Right atrium auricular region (tissue), 2 donors: ENCODE measurements at regions not wholly inside any gene's neighbourhood (a gene's known extent, or its start where the extent isn't known, plus 50 kb on each side); places are given as distances from the start of the nearest gene placed in this dataset.
"Not testable (repeated sequence)": the region's sequence is repeated elsewhere in the genome, so short reads cannot be mapped to it uniquely, and the experiment has no call there.

ENCODE experiments used
- DNase-seq: peaks from one replicate; pipeline ENCODE4 v3.0.0-alpha.2; 2019; ENCODE audit warnings: low spot score
- H3K27ac ChIP-seq, 2 donors: fragments of 200-600 bp; sonication (generic); 1 replicate in 1 of 2; 2 replicates in 1 of 2; pipeline ENCODE4 v1.5.1; 2016 to 2019
- H3K27me3 ChIP-seq, 2 donors: fragments of 200-600 bp; sonication (generic); one replicate each; pipeline versions ENCODE4 v1.5.1 to v1.6.0; 2017 to 2019
- H3K36me3 ChIP-seq: fragments of 200-600 bp; sonication (generic); one replicate; pipeline ENCODE4 v1.5.1; 2016
- H3K4me1 ChIP-seq, 2 donors: fragments of 200-600 bp; sonication (generic); one replicate each; pipeline versions ENCODE4 v1.5.1 to v1.6.0; 2017 to 2019
- H3K4me3 ChIP-seq, 2 donors: fragments of 200-600 bp; sonication (generic); 1 replicate in 1 of 2; 2 replicates in 1 of 2; pipeline ENCODE4 v1.5.1; 2017 to 2019; ENCODE audit warnings: mild to moderate bottlenecking in 1 of 2, moderate library complexity in 1 of 2
- H3K9me3 ChIP-seq, 2 donors: fragments of 200-600 bp; sonication (generic); one replicate each; pipeline ENCODE4 v1.5.1; 2019
- CTCF ChIP-seq, 2 donors: fragments of 200-600 bp; sonication (generic); IDR thresholded peaks; one replicate each; pipeline ENCODE4 v1.5.1; 2019; ENCODE audit warnings: antibody characterized with exemption in 2 of 2

GRCh38 chr5:34465301-34465700, 190.8 kb upstream of the RAI14 start:
- peak; percentile 36 to 46 for TF ChIP-seq CTCF (IDR thresholded peaks at IDR 0.05)
- H3K27me3 ChIP-seq, H3K9me3 ChIP-seq, H3K36me3 ChIP-seq, H3K4me1 ChIP-seq, DNase-seq, H3K4me3 ChIP-seq, H3K27ac ChIP-seq: not testable (repeated sequence)

GRCh38 chr5:34466519-34467388, 189.4 kb upstream of the RAI14 start:
- H3K27me3 ChIP-seq, H3K9me3 ChIP-seq, H3K4me1 ChIP-seq, DNase-seq, H3K36me3 ChIP-seq, H3K4me3 ChIP-seq, H3K27ac ChIP-seq: not testable (repeated sequence)

GRCh38 chr5:34467436-34467835, 188.7 kb upstream of the RAI14 start:
- no peak for DNase-seq

GRCh38 chr5:34467984-34468383, 188.1 kb upstream of the RAI14 start:
- not testable (repeated sequence) for DNase-seq, H3K27me3 ChIP-seq

More at GRCh38 chr5:34467436-34467835, 188.7 kb upstream of the RAI14 start:
- H3K4me3 ChIP-seq: no peak overlapping the region
- no peaks in the 10 kb centered on the region for H3K27me3 ChIP-seq
- H3K4me1 ChIP-seq: no peaks in the 10 kb centered on the region
- no peak overlapping the region for H3K27ac ChIP-seq
- no peak for TF ChIP-seq CTCF (IDR thresholded peaks at IDR 0.05)
- H3K9me3 ChIP-seq: no peaks in the 10 kb centered on the region
- no peaks in the 10 kb centered on the region for H3K36me3 ChIP-seq

GRCh38 chr5:34469971-34470370, 186.2 kb upstream of the RAI14 start:
- Histone ChIP-seq H3K36me3 (no peaks in the 10 kb centered on the region), H3K4me3 (no peak overlapping the region), H3K4me1 (peaks cover 0 to 6% of the 10 kb centered on the region in 2 donors), H3K27ac (no peak overlapping the region), H3K27me3 (no peaks in the 10 kb centered on the region), H3K9me3 (no peaks in the 10 kb centered on the region)
- no peak for TF ChIP-seq CTCF (IDR thresholded peaks at IDR 0.05)
- DNase-seq: no peak

More at GRCh38 chr5:34467984-34468383, 188.1 kb upstream of the RAI14 start:
- not testable (repeated sequence) for H3K4me3 ChIP-seq, H3K9me3 ChIP-seq, H3K36me3 ChIP-seq, H3K4me1 ChIP-seq, H3K27ac ChIP-seq

- peak; percentile 94 to 96 for TF ChIP-seq CTCF (IDR thresholded peaks at IDR 0.05)
- Histone ChIP-seq H3K27me3 (no peaks in the 10 kb centered on the region), H3K4me3 (no peak overlapping the region), H3K4me1 (peaks cover 0 to 6% of the 10 kb centered on the region in 2 donors), H3K9me3 (no peaks in the 10 kb centered on the region), H3K27ac (no peak overlapping the region), H3K36me3 (no peaks in the 10 kb centered on the region)
- no peak for DNase-seq
Measured at GRCh38 chr5:34474573-34475021, 181.5 kb upstream of the RAI14 start.
